HG03196 (cell line): ENCODE measurements at regions not wholly inside any gene's neighbourhood (a gene's known extent, or its start where the extent isn't known, plus 50 kb on each side); places are given as distances from the start of the nearest gene placed in this dataset.

Experiments
- ATAC-seq: cut with Tn5 transposase; IDR thresholded peaks from one replicate; pipeline ENCODE4 v1.9.1; 2021; ENCODE audit not compliant: unreplicated experiment

GRCh38 chr18:45413180-45413836 lies 202.0 kb upstream of the SLC14A2 start:
- no peak for ATAC-seq

GRCh38 chr18:45415614-45416013 lies 199.7 kb upstream of the SLC14A2 start:
- ATAC-seq = no peak

- ATAC-seq = no peak
Measured at GRCh38 chr18:45416168-45416567, 199.1 kb upstream of the SLC14A2 start.

GRCh38 chr18:45417392-45417791 lies 197.9 kb upstream of the SLC14A2 start:
- no peak for ATAC-seq

GRCh38 chr18:45423659-45424058 lies 191.6 kb upstream of the SLC14A2 start:
- ATAC-seq = no peak

GRCh38 chr18:45430041-45430440 lies 185.2 kb upstream of the SLC14A2 start:
- no peak for ATAC-seq

- no peak for ATAC-seq
Measured at GRCh38 chr18:45435810-45436209, 179.5 kb upstream of the SLC14A2 start.

GRCh38 chr18:45437366-45437765 lies 177.9 kb upstream of the SLC14A2 start:
- no peak for ATAC-seq

- ATAC-seq = no peak
Measured at GRCh38 chr18:45439851-45440645, 175.2 kb upstream of the SLC14A2 start.

GRCh38 chr18:45441110-45441847 lies 174.0 kb upstream of the SLC14A2 start:
- ATAC-seq = no peak

- no peak for ATAC-seq
Measured at GRCh38 chr18:45444040-45444439, 171.2 kb upstream of the SLC14A2 start.

GRCh38 chr18:45447355-45448265 lies 167.7 kb upstream of the SLC14A2 start:
- no peak for ATAC-seq

GRCh38 chr18:45448871-45449270 lies 166.4 kb upstream of the SLC14A2 start:
- ATAC-seq = no peak

- ATAC-seq = no peak
Measured at GRCh38 chr18:45449418-45450227, 165.7 kb upstream of the SLC14A2 start.

- no peak for ATAC-seq
Measured at GRCh38 chr18:45456090-45457021, 158.9 kb upstream of the SLC14A2 start.

- no peak for ATAC-seq
Measured at GRCh38 chr18:45458033-45458432, 157.2 kb upstream of the SLC14A2 start.

GRCh38 chr18:45462179-45462578 lies 153.1 kb upstream of the SLC14A2 start:
- ATAC-seq = no peak

GRCh38 chr18:45463451-45463850 lies 151.8 kb upstream of the SLC14A2 start:
- ATAC-seq = no peak

GRCh38 chr18:45464619-45465018 lies 150.7 kb upstream of the SLC14A2 start:
- no peak for ATAC-seq
